Glomerular endothelial cell (primary cell): ENCODE measurements at regions not wholly inside any gene's neighbourhood (a gene's known extent, or its start where the extent isn't known, plus 50 kb on each side); places are given as distances from the start of the nearest gene placed in this dataset.
"Not testable (repeated sequence)": the region's sequence is repeated elsewhere in the genome, so short reads cannot be mapped to it uniquely, and the experiment has no call there.

Experiments
- DNase-seq: peaks from one replicate; pipeline ENCODE4 v3.0.0-alpha.2; 2011; ENCODE audit warnings: low read depth, low spot score; ENCODE audit errors: extremely low read depth

DNA sequence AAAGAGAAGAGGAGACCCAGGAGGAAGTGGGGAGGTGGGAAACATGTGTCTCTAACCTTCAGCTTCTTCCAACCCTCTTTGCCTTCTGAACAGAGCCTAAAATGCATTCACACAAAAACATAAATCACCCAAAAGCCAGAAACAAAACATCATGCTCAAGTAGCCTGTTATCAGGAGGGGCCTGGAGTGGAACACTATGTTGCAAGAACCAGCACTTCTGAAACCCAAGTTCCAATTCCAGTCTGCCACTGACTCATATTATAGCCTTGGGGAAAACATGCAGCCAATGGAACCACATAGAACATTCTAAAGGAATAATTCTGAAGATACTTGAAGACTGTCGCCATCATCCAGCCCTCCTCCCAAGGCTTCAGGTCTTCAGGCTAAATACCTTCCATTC lies 169.8 kb upstream of the PLXNC1 start:
- DNase-seq = no peak

DNA sequence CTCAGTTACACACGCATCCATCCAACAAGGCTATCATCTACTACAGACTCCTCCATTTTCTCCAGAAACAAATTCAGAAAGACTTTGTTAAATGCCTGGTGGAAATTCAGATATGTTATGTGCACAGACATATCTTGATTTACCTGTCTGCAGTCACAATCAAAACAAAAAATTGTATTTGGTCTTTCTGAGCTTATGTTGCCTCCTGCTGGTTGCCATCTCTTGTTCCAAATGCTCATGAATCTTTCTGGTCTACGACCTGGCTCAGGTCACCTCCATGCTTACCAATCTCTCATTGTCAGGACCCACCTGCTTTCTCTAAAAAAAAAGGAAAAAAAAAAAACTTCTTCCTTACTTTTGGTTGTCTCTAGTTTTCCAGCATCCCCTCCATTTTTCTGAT lies 169.2 kb upstream of the PLXNC1 start:
- DNase-seq = peak; percentile 22

DNA sequence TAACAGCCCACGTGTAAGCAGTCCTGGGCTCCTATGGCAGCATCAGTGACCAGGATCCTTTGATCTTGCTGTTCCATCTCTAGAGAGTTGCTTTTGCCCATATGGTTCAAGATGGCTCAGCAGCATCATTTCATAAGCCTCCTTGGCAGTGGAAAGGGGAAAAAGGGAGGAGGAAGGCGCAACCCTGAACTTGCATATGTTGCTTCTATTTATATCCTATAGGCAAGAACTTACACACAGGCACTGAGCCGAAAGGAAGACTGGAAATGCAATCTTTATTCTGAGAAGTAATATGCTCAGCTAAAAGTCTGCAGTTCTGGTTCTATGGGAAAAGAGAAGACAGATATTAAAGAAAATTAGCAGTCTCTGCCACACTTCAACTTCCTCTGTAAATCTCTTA lies 167.7 kb upstream of the PLXNC1 start:
- DNase-seq = no peak

DNA sequence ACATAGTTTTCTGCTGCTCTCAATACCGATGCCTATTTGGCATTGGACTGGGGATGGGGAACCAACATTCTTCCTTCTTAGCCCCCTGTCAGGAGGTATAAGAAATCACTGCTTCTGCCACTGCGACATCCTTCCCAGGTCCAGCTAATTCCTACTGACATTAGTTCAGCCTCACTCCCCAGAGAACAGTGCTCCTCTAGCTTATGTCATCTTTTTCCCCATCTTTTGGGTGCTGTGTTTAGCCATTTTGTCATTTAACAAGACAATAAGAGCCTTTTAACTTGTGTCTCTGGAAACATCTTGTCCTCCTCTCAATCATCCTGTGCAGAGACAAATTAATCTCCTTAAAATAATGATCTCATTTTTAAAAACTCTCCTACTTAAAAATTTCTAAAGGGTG lies 167.0 kb upstream of the PLXNC1 start:
- DNase-seq = no peak

DNA sequence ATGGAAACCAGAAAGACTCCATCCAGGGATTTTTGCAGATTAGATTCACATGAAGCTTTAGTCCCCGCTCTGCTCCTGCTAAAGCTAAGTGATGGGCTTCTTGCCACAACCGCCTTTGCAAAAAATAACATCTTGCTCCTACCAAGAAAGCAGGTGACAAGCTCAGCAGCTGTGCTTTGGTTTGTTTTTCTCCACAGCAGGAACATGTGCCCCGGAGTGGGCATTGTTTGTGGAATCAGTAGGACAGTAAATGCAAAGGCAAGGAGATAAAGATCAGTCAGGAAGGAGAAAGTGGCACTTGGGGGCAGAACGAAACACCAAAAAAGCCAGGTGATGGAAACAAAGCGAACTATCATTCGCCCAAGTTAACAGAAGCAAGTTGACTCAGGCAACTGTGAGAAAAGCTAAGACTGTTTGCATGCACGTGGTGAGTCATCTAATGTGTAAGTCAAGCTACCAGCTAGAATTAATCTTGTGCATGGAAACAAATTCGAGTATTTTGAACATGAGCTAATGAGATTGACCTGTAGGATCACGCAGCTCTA lies 165.5 kb upstream of the PLXNC1 start:
- DNase-seq = no peak

DNA sequence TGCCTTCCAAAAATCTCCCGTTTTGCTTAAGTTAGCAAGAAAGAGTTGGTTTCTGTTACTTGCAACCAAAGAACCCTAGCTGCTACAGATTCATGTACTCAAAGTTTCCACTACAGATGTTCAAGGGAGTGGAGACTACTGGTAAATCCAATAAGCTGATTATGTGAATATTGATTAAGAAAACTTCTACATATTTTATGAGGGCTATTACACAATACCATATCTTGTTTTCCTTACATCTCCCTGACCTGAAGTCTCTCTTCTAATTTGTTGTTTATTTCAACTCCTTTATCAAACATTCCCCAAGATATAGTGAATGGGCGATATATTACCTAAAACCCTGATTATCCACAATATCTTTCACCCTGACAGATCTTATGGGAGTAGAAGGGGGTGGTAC lies 164.4 kb upstream of the PLXNC1 start:
- no peak for DNase-seq

DNA sequence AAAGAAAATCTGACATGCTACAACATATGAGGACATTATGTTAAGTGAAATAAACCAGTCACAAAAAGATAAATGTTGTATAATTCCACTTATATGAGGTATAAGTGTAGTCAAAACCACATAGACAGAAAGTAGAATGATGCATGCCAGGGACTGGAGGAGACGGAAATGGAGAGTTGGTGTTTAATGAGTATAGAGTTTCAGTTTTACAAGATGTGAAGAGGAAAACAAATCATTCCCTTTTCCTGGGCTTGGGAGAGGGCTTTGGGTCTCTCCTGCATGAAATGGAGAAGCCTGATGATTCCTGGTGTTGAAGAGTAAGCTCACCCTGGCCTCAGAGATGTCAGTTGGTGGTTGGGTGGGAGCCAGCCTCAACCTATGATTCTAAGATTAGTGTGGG lies 158.4 kb upstream of the PLXNC1 start:
- no peak for DNase-seq

DNA sequence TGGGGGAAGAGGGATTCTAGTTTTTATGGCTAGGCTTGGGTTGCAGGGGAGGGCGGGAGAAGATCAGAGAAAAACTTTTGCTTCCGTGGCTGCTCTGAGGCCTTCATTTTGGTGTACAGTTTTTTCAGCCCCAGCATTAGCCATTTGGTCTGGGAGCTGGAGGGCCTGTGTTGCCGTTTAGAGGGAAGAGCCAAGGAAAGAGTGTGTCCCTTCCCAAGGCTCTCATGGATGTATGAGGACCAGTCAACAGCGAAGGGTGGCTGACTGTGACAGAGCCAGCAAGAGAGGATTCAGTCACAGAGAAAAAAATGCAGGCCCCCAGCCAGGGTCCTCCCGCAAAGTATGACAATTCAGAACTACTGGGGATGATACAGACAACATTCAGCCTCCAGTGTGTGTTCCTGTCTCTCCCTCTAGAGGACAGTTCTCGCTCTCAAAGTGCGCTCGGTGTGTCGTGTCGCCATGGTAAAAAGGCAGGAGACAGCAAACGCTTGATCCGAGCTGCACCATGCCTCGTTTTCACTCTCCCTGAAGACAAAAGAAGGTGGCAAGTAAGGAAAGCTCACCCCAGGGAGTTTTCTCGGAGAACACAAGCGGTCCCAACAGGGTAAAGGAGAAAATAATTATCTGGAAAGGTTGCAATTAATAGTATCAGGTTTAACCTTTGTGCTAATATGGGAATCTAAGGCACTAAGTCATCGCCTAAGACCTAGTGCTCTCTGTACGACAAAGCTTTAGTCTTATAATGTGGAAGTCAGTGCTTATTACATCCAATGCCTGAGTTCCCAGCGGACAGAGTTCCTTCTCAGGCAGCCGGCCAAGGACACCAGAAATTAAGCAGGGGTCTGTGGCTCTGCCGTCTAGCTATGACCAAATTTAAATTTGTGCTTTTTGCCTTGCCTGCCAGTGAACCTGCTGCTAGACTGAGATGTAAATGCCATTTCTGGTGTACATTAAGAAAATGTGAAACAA lies 157.3 kb upstream of the PLXNC1 start:
- no peak for DNase-seq

DNA sequence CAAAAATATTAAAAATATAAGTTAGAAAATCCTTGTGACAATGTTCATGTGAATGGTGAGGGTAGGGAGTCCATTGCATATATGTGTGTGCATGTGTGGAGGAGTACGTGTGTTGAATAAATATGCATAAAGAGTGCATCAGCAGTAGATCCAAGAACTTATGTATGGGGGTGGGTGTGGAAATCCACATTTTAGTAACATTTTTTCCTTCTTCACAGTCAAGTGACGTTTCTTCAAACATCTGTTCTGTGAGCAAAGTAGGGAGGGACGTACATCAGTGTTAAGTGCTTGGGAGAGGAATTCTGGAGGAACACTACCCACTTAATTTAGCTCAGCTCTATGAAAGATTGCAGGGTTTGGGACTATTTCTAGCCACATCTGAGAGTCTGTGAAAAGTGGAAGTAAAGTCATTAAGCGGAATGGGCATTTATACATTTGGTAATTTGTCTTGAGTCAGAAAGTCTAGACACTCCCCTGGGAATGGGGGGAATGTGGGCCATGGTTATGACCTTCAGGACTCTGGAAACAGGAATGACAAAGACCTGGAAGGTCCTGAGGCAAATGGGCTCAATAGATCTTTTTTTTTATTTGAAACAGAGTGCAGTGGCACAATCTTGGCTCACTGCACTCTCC lies 156.4 kb upstream of the PLXNC1 start:
- no peak for DNase-seq

DNA sequence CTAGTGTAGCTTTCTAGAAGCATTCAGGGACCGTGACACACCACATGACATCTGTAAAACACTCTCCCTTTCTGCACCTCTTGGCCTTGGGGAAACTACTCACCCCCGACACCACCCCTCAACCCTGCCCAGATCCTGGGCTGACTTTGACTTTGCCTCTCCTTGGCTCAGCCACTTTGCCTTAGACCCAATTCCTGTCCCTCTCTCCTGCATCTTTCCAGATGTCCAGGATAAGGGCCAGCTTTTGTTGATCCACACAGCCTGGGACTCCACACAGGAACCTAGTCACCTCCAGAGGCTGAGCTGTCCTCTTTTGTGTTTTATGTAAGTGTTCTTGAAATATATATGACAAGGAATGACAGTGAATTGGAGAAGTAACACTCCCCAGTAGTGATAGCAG lies 153.7 kb upstream of the PLXNC1 start:
- DNase-seq = no peak

DNA sequence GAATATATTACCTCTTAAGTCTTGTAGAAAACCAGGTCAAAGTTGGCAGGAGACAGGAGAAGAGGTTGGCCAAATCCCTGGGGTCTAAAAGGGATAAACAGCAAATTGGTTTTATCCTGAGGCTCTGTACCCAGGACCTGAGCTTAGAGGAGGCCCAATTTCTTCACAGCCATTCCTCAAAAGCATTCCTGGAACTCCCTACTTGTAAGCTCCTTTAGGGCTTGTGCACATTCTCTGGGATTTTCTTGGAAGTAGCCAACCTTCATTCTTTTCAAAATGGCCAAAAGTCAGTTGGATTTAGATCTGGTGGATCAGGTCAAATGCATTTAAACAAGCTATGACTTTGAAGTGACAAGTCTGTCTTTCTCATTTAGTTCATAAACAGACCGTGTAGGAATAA lies 152.1 kb upstream of the PLXNC1 start:
- no peak for DNase-seq

DNA sequence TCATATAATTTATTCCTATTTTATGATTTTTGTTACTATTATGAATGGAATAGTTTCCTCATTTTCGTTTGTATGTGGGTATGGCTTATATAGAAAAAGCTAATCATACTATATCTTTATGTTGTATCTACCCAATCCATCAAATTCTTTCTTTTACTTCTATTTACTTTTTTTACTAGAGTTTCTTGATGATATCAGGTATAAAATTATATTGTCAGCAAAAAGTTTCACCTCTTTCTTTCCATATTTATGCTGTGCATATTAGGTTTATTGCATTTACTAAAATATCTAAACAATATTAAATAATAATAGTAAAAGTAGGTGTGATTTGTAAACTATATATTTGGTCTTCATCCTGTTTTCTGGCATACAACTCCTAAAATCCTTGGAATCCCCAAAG lies 146.7 kb upstream of the PLXNC1 start:
- no peak for DNase-seq

DNA sequence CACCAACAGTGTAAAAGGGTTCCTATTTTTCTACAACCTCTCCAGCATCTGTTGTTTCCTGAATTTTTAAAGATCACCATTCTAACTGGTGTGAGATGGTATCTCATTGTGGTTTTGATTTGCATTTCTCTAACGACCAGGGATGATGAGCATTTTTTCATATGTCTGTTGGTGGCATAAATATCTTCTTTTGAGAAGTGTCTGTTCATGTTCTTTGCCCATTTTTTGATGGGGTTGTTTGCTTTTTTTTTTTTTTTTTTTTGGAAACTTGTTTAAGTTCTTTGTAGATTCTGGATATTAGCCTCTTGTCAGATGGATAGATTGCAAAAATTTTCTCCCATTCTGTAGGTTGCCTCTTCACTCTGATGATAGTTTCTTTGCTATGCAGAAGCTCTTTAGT lies 145.5 kb upstream of the PLXNC1 start:
- DNase-seq = not testable (repeated sequence)

DNA sequence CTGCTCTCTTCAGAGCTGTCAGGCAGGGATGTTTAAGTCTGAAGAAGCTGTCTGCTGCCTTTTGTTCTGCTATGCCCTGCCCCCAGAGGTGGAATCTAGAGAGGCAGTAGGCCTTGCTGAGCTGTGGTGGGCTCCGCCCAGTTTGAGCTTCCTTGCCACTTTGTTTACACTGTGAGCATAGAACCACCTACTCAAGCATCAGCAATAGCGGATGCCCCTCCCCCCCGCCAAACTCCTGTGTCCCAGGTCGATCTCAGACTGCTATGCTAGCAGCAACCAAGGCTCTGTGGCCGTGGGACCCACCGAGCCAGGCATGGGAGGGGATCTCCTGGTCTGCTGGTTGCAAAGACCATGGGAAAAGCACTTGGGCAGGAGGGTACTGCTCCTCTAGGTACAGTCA lies 140.5 kb upstream of the PLXNC1 start:
- not testable (repeated sequence) for DNase-seq

DNA sequence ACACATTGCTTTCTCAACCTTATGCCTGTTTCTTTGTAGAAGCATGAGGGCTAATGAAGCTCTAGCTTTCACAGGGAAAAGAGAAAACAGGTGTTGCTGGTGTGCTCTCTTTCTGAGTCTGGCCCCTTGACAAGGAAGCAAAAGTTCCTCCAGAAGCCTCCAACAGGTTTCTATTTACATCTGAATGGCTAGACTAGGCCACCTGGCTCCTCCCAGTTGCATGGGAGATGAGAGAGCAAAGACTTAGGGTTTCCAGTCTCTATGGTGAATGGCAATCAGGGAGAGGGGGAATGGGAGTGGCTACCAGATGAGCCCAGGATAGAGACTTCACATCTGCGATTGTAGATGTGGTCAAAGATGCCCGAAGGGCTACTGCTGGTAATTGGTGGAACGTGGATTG lies 138.1 kb upstream of the PLXNC1 start:
- DNase-seq = no peak

DNA sequence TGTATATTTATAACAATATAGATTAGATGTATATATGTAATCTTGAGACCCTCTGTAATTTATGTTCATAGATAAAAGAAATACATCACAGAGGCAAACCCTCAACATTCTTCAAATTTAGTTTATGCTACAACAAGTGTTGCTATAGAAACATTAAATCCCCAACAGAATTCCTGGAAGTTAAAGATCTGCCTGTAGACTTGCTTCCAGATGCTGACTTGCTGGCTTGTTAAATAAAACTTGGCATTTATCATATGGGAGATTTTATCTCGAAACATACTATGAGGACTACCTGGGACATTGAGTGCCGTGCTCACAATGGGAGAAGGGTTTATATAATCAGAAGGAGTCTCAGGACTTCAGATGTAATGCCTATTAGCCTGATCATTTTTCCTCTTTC lies 136.3 kb upstream of the PLXNC1 start:
- no peak for DNase-seq

DNA sequence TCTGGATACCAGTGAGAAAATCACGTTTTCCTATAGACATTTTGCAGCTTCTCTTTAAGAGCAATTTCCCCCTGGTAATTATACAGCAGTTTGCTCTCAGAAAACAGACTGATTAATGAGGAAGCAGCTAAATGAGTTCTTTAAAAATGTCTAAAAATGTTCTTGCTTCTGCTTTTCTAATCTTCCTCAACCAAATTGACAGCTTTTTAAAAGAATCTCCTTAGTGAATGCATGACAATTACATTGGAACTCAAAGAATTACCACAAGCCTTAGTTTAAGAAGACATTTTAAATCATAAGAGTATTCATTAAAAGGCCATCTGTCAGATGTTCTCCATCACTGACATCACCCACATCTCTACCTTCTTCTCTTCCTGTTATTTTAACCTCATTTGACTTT lies 135.8 kb upstream of the PLXNC1 start:
- DNase-seq = no peak

DNA sequence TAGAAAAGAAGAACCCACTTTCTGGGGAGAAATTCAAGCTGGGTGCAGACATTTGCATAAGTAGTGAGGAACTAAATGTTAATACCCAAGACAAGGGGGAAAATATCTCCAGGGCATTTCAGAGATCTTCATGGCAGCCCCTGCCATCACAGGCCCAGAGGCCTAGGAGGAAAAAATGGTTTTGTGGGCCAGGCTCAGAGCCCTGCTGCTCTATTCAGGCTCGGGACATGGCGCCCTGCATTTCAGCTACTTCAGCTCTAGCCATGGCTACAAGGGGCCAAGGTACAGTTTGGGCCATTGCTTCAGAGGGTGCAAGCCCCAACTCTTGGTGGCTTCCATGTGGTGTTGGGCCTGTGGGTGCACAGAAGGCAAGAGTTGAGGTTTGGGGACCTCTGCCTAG lies 131.1 kb upstream of the PLXNC1 start:
- DNase-seq = not testable (repeated sequence)

DNA sequence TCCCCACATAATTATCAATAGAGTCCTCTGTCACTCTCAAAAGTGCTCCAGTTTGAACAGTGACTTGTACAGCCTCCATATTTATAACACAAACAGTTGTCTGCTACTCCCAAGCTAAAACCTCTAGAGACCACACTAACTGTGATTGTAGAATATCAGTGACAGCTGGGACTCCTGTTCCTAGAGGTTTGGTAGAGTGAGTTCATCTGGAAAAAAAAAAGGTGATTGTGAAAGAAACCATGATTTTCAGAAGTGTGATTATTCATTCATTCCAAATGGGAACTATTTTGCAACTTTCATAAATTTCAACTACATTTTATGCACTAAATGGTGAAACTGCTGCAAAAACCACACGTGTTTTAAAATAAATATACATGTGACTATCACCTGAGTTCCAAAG lies 128.0 kb upstream of the PLXNC1 start:
- no peak for DNase-seq

DNA sequence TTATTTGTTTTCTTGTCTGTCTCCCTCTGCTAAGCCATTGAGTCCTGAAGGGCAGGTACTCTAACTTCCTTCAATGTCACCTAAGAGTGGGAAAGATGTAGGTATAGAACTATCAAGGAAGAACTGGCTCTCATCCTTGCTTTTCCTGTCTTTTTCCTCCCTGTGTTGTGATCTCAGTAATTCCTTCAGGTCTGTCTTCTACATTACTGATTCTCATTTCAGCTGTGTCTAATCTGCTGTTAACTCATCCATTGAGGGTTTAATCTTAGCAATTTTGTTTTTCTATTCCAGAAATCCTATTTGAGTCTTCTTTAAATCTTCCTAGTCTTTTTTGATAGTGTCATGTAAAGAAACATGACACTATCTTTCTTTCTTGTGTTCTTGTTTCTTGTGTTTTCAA lies 124.5 kb upstream of the PLXNC1 start:
- no peak for DNase-seq

DNA sequence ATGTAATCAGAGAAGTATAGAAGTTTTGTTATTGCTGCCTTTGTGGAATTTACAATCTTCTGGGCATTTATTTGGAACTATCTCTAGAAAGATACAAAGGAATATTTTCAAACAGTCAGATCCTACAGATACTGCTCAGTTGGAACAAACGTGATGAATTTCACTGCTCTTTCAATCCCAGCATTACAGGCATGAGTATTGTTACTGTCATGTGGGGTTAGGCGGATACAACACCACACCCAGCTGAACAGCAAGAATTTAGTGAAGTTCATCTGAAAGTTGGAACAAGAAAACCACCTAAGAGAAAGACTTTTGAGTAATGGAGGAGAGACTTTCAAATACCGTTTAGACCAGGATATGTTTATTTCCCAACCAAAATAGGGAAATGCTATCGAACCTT lies 123.3 kb upstream of the PLXNC1 start:
- no peak for DNase-seq

DNA sequence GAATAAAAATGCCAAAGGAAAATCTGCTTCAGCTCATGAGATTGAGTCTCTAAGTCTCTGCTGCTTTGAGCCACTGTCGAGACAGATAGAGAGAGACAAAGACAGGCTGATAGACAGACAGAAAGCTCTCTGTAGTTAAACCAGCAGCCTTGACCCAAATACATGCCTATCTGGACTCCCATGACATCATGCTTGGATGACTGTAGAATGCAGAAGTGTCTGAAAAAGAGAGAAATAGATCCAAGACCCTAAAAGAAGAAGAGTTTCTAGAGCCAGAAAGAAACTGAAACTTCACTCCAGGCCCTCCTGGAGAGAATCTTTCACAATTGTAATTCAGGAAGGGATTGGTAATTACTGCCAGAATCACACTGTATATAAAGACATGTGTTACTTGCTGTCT lies 122.6 kb upstream of the PLXNC1 start:
- no peak for DNase-seq
